A549 (cell line): ENCODE measurements at regions not wholly inside any gene's neighbourhood (a gene's known extent, or its start where the extent isn't known, plus 50 kb on each side); places are given as distances from the start of the nearest gene placed in this dataset.

Source experiments
- CTCF ChIP-seq: fragments of >200 bp; sonication (Bioruptor Twin); formaldehyde crosslinking; IDR thresholded peaks from 3 replicates; pipeline ENCODE4 v1.5.1; 2016
- MAFK ChIP-seq: fragments of 450-650 bp; IDR thresholded peaks from 2 replicates; pipeline ENCODE4 v1.6.1; 2014; ENCODE audit not compliant: partially characterized antibody
- POLR2A ChIP-seq: IDR thresholded peaks from 2 replicates; pipeline ENCODE4 v1.6.1; 2012; ENCODE audit warnings: mild to moderate bottlenecking, low read length
- REST ChIP-seq: fragments of 200-600 bp; sonication (generic); IDR thresholded peaks from 2 replicates; pipeline ENCODE4 v1.6.1; 2016; ENCODE audit warnings: antibody characterized with exemption, mild to moderate bottlenecking, moderate library complexity
- SREBF2 ChIP-seq: fragments of 450-650 bp; IDR thresholded peaks from 2 replicates; pipeline ENCODE4 v1.6.1; 2014; ENCODE audit warnings: mild to moderate bottlenecking, moderate library complexity
- USF2 ChIP-seq: fragments of 450-650 bp; IDR thresholded peaks from 2 replicates; pipeline ENCODE4 v1.6.1; 2014; ENCODE audit warnings: antibody characterized with exemption

GRCh38 chr20:19015351-19016139 lies 196.9 kb upstream of the SLC24A3 start:
- TF ChIP-seq SREBF2 (no peak), REST (no peak), CTCF (no peak), POLR2A (no peak), MAFK (no peak), USF2 (no peak)
